CD4-positive, alpha-beta T cell treated with Interleukin-10 for 1 hour (primary cell): ENCODE measurements at regions not wholly inside any gene's neighbourhood (a gene's known extent, or its start where the extent isn't known, plus 50 kb on each side); places are given as distances from the start of the nearest gene placed in this dataset.

ENCODE experiments used
- DNase-seq: peaks from one replicate; pipeline ENCODE4 v3.0.0-alpha.2; 2020

- no peak for DNase-seq
These were observed 335.4 kb downstream of the CXCL12 start for GRCh38 chr10:44049301-44050015.

DNA sequence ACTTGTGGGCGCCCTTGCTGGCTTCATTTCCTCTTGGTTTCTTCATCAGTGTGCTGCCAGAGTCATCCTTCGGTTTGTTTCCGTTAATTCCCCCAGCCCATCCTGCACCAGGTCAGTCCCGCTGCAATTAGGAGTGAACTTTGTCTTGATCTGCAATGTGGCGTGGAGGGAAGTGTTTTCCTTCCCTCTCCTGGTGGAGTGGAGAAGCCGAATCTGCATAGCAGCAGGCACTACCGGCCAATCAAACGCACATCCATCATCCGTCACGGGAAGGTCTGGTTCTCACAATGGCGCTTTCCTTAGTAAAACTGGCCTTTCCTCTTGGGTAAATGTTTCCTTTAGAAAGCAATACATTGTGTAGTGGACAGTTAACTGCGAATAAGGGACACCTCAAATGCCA, 337.5 kb downstream of the CXCL12 start:
- DNase-seq = no peak

DNA sequence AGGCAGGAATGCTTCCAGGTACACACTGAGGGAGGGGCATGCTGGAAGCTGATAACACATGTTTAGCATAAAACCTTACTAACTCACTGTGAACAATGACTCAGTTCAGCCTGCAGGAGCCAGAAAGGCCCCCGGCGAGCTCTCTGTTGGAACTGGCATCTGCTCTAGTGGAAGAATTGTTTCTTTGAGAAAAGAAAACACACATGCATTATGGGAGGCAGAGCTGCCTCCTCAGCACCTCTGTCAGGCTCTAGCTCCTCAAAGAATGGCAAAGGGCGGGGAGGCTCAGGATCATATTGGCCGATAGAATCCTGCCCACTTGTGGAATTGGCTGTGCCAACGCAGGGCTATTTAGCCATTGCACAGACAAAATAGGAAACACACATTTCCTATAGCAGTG, 338.3 kb downstream of the CXCL12 start:
- DNase-seq = no peak

GRCh38 chr10:44045020-44045419, 339.9 kb downstream of the CXCL12 start:
- no peak for DNase-seq

GRCh38 chr10:44044549-44044948, 340.3 kb downstream of the CXCL12 start:
- no peak for DNase-seq

- DNase-seq = no peak
These were observed 341.1 kb downstream of the CXCL12 start for GRCh38 chr10:44043646-44044375.

DNA sequence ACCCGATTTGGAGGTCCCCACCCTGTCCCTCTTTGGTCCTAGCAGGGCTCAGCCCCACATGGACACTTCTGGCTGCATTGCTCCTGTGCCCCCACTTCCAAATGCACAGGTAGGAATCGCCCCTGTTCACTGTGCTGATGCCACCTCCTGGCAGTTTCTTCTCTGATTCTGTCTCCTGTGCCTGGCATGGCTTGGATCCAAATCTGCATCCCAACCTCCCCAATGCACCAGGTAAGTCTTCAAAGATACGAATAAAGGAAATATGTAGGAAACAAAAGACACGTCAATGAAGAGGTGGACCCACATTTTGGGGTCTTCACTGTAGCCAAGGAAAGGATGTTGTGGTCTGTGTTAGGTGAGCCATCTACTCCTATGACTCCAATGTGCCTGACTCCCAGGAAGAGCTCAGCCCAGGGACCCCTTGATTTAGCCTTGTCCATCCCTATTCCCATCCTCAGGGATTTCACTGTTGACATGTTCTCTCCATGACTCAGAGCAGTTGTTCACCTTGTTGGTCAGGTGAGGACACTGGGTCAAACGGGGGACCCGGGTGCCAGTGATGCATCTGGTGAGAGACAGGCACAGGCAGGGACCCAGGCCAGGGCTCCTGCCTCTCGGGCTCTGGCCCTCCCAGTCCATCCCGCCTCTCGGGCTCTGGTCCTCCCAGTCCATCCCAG, 341.8 kb downstream of the CXCL12 start:
- no peak for DNase-seq

DNA sequence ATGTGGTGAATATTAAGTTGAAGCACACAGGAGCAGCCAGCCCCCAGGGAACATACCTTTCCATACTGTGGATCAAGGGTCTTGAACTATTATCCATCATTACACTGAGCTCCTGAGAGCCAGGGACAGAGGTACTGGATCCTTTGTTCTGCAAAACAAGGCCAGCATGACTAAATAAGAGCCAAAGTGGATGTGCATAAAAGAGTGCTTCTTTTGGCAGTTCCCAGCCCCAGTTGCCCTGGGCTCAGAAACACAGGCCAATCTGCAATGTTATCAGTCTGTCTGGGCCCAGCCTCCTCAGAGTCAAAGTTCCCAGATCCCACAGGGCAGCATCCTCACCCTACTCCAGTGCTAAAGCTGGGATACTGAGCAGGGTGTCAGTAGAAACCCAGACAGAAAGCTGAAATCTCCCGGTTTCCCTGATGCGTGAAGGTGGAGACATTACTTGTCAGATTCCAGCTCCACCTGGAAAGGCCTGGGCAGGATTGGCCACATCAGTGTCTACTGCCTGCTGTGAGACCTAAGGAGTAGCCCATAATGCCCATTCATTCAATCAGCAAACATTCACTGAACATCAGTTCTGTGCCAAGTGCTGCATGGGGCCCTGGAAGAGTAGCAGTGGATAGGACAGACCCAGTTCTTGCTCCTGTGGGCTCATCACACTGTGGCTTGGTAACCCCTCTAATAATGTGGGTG, 342.7 kb downstream of the CXCL12 start:
- DNase-seq = no peak

DNA sequence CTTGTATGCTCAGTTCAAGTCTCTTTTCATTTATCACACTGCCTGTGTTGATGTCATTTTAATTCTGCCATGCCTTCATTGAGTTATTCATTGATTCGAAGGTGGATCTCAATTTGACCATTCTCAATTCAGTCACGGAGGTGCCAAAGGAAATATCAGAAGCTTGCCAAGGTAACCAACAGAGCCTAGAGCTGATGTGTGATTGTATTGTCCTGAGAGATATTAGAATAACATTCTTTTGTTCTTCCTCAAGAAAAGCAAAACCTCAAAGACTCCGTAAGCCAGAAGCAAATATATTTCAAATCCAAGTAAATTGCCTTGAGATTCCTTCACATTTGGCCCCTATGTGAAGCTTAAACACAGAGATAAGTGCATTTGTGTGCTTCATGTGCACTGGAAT, 345.3 kb downstream of the CXCL12 start:
- no peak for DNase-seq

DNA sequence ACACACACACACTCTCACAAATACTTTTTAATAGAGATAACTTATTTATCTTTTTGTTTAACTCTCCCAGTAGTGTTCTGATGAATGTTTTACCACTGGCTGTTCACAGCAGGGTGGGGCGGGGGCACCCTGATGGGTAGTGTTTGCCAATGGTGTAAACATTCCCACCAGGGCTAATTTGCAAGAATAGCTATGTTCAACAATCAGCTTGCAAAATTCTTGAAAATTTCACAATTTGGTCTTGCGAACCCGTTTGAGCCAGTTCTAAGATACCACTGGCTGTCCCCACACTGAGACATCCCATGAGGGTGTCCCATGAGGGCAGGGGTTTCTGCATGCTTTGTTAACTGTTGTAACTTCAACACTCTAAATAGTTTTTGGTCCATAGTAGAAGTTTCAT, 348.5 kb downstream of the CXCL12 start:
- no peak for DNase-seq

DNA sequence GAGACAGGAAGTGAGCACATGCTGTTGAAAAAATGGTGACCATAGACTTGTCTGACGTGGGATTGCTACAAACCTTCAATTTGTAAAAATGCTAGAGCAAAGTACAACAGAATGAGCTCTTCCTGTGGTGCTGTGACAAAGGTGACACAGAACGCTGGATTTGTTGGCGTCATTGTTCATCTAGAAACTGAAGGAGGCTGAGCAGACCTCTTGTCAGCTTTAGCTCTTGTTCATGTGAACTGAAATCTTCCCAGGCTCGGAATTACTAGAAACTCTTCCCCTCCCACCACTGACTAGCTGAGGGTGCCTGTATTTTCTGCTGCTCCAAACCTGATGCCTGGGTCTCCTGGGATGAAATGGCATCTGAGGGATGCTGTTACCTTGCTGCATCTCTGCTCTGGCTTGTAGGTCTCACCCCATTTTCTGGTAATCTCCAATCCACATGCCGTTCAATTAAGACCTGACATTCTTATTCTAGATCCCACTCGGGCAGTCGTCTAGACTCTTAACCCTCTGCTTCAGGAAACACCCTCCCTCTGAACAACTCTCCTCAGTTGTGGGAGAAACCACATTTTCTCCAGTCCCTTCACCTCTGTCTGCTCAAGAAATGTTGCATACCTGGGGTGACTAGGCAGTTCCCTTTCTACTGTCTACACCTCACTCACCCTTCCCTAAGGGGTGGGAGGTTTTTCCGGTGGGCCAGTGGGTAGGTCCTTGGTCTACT, 349.3 kb downstream of the CXCL12 start:
- no peak for DNase-seq

DNA sequence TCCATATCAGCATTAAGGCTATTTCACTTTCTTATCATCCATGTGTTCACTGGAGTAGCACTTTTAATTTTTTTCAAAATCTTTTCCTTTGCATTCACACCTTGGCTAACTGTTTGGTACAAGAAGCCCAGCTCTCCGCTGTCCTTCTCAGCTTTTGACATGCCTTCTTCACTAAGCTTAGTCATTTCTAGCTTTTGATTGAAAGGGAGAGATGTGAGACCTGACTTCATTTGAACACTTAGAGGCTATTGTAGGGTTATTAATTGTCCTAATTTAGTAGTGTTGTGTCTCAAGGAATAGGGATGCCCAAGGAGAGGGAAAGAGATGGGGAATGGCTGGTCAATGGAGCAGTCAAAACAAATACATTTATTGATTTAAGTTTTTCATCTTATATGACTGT, 350.0 kb downstream of the CXCL12 start:
- DNase-seq = no peak

- no peak for DNase-seq
These were observed 351.9 kb downstream of the CXCL12 start for GRCh38 chr10:44033008-44033407.

DNA sequence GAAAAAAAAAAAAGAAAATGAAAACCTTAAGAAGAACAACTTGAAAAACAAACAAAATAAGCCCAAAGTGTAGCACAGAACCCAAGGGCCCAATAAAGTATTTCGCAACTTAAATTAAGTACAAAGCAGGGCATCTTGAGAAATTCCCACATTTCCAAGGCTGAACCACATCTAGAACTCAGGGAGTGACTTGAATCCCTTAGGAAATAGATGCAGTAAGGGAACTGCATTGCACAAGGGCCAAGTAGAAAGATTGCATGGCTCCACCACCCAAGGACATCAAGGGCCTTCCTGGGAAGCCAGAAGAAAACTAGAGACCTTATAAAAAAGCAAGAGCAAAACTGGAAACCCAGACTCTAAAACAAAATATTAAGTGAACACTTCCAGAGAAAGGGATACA, 352.7 kb downstream of the CXCL12 start:
- no peak for DNase-seq

DNA sequence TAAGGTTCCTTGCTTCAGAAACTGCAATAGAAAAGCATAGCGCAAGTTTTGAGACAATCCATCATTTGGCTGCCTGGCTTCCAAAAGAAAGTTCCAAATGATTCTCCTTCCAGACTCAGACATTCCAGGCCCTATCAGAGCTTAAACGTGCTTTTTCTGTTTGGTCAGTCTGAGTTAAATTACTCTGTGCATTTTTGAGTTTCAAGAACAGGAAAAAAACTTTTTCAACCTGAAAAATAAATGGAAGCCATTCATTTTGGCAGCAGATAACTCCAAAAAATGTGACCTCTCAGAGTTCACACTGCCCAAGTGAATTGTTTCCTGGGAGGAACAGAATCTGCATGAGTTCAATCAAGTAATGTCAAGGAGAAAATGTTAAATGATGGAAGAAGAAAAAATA, 354.2 kb downstream of the CXCL12 start:
- no peak for DNase-seq

DNA sequence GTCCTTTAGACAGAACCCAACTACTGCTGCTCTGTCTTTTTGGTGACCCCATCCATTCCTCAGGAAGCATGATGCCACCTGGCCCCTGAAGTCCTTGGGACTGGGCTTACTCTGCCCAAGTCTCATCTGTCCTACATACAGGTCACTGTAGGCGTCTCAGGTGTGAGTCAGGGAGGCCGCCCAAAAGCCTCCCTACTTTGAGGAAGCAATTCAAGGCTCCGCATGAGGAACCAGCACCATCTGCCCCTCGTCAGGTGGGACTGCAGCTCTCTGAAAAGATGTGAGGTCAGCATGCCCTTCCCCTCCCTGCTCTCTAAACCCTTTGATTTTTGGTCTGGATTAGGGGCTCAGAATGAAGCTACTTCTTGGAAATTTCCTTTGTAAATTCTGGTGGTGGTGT, 354.8 kb downstream of the CXCL12 start:
- DNase-seq = peak; percentile 26

DNA sequence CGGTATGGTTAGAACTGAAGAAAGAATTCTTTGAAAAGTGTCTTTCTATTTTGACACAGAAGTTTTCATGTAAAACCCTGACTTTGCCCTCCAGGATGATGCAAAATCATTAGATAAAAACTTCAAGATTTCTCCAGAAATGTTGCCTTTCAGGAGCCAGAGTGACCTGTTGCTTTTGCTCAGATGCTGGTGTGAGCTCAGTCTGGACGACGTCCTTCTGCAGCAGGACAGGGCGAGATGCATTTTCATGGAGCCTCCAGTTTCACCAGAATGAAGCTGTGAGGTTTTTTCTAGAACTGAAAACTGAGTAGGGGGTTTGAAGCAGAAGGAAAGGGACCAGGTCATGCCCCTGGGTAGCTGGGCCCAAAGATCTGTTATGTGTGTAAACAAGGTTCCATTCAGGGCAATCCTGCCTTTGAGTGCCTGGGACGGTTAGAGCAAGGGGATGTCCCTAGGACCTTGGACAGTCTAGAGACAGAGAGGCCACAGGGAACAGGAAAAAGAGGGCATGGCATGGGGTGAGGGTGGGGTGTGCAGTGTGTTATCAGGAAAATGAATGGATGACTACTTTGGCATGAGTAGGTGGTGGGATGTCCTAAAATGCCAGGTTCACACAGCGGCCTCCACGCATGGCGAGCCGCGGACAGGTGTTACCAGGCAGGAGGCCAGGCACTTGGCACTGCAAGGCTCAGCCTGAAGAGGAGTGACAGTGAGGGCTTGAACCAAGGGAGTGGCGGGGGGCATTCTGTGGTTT, 356.3 kb downstream of the CXCL12 start:
- DNase-seq = no peak

GRCh38 chr10:44024356-44025116, 360.4 kb downstream of the CXCL12 start:
- no peak for DNase-seq

GRCh38 chr10:44023517-44023916, 361.4 kb downstream of the CXCL12 start:
- no peak for DNase-seq

DNA sequence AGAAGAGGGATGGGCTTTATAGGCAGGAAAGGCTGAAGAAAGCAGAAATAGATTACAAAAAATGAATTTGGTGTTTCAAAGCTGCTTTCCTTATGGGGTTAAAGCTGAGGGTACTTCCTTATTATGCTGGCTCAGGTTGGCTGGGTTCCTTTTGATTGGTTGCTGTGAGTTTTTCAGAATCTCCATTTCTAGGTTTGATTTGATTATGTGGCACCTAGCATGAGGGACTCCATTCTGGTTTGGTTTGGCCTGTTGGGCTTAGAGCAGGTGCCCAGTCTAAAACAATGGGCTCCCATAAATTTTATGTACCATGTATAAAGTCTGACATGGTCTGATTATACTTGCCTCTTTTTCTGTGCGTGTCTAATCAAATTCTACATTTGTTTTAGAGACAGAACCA, 362.7 kb downstream of the CXCL12 start:
- DNase-seq = no peak
